Fibroblast of mammary gland (primary cell): ENCODE measurements at regions not wholly inside any gene's neighbourhood (a gene's known extent, or its start where the extent isn't known, plus 50 kb on each side); places are given as distances from the start of the nearest gene placed in this dataset.

ENCODE experiments used
- DNase-seq: peaks from one replicate; pipeline ENCODE4 v3.0.0-alpha.2; 2010; ENCODE audit warnings: low read depth
- H3K4me3 ChIP-seq: 2 replicates; pipeline ENCODE4 v1.5.1; 2011; ENCODE audit warnings: low read depth, mild to moderate bottlenecking, low read length, moderate library complexity; ENCODE audit not compliant: control insufficient read depth
- TF ChIP-seq, protein P1 (sequence below): conservative IDR thresholded peaks from 2 replicates; pipeline ENCODE4 v1.5.1; 2011; ENCODE audit warnings: low read depth, low read length, inconsistent platforms; ENCODE audit not compliant: control insufficient read depth, insufficient read depth

DNA sequence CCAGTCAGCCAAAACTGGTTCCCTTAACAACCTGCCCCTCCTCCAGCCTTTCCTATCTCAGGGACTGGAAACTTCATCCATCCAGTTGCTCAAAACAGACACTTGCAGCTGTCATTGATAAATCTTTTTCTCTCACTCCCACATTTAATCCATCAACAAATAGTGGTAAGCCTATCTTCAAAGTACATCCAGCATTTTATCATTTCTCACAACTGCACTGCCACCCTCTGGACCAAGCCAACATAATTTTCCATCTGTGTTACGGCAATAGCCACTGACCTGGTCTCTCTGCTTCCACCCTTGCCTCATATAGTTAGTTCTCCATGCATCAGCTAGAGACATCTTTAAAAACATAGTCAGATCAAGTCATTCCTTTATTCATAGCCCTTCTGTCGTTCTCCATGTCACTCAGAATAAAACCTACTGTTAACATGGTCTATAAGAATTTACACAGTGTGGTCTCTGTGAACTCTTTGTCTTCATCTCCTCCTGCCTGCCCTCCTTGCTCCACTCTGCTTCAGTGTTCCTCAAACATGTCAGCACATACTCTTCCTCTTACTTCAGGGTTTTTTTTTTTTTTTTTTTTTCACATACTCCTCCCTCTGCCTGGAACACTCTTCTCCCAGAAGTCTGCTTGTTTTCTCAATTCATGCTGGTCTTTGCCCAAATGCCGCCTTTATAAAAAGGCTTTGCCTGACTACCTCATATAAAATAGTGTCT is 102.5 kb upstream of the COL6A5 start:
- H3K4me3 ChIP-seq: no peak overlapping the region
- TF ChIP-seq, protein P1, sequence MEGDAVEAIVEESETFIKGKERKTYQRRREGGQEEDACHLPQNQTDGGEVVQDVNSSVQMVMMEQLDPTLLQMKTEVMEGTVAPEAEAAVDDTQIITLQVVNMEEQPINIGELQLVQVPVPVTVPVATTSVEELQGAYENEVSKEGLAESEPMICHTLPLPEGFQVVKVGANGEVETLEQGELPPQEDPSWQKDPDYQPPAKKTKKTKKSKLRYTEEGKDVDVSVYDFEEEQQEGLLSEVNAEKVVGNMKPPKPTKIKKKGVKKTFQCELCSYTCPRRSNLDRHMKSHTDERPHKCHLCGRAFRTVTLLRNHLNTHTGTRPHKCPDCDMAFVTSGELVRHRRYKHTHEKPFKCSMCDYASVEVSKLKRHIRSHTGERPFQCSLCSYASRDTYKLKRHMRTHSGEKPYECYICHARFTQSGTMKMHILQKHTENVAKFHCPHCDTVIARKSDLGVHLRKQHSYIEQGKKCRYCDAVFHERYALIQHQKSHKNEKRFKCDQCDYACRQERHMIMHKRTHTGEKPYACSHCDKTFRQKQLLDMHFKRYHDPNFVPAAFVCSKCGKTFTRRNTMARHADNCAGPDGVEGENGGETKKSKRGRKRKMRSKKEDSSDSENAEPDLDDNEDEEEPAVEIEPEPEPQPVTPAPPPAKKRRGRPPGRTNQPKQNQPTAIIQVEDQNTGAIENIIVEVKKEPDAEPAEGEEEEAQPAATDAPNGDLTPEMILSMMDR: peak; percentile 29
- DNase-seq: peak; percentile 25

DNA sequence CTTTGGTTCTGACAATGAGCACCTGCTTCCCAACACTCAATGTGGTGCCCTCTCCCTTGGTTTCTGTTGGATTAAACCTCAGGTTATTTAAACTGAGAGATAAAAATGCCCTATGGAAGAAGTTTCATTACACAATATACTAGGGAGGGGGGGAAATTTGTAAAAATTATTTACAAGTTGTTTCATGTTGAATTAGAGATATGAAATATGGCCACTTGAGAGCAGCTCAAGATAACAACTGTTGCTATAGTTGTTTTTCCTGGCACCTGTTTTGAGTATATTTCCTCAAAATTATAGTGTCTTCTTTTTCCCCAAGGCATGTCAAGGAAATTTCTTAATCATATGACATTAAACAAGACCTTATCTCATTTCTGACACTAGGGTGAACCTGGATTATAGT is 101.7 kb upstream of the COL6A5 start:
- DNase-seq: no peak
- TF ChIP-seq, protein P1: no peak
- H3K4me3 ChIP-seq: no peak overlapping the region

DNA sequence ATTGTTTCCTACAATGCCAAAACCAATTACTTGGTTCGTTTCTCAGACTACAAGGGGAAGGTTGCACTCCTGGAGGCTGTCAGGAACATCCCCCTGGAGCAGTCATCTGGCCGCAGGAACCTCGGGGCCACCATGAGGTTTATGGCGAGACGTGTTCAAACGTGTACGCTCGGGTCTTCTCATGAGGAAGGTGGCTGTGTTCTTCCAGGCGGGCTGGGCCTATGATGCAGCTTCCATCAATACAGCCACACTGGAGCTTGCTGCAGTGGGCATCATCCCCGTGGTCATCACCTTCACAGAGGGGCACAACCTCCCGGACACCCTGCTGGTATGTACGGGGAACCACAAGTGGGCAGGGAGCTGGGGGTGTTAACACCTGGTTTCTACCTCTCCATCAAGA is 94.5 kb upstream of the COL6A5 start:
- DNase-seq: no peak
- TF ChIP-seq, protein P1: no peak
- H3K4me3 ChIP-seq: no peak overlapping the region

DNA sequence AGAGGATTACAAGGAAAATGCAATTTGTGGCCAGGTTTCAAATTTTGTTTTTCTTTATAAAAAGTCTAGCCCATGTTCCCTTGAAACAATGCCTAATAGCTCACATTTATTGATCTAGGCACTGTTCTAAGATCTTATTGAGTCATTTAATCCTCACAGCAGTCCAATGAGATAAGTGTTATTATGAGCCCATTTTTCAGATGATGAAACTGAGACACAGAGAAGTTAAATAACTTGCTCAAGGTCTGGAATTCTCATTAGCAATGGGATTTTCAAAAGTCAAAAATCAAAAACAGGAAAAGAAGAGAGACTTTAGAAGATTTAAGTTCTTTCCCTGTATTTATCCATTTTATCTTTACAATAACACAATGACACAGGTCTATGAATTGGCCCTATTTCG is 90.0 kb upstream of the COL6A5 start:
- no peak for DNase-seq
- TF ChIP-seq, protein P1: no peak
- no peak overlapping the region for H3K4me3 ChIP-seq

DNA sequence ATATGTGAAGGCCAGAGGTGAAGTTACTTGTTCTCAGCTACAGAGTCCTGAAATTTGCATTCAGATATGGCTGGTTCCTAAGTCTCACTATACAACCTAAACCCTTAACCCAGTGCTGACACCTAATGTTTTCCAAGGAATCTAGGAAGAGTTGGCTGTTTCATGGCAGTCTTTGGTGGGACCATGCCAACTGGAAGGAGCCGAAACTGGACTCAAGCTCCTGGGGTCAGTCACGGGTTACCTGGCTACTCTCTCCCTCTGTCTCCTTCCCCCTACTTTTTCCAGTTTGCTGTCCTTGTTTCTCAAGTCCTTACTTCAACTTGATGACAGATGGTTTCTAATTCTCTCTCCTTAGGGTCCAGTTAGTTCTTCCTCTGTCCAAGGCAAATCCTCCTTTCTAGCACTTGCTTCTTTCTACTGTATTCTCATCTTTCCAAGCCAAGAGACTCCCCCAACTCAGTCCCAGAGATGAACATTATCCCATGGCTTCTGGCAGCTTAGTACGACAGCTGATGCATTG is 88.6 kb upstream of the COL6A5 start:
- no peak overlapping the region for H3K4me3 ChIP-seq
- TF ChIP-seq, protein P1: no peak
- peak; percentile 54 for DNase-seq

DNA sequence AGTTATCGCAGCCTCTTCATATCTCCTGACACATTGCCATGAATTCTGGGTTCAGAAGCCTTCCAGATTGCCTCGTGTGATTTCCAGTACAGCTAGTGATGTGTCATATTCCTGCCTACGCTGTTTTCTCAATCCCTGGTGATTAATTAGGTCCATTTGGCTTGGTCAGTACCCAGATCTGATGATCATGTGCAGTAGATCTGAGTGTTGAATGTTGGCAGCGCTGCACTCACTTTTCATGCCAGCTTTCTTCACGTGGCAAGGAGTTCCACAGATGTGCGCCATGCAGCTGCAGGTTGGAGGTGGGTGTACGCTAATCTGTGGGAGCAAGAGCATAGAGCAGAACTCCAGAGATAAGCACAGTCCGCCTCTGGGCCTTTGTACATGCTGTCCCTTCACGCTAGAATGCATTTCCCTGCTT is 86.9 kb upstream of the COL6A5 start:
- TF ChIP-seq, protein P1: no peak
- DNase-seq: peak; percentile 98
- H3K4me3 ChIP-seq: no peak overlapping the region
